LNCaP clone FGC (cell line): ENCODE measurements at regions not wholly inside any gene's neighbourhood (a gene's known extent, or its start where the extent isn't known, plus 50 kb on each side); places are given as distances from the start of the nearest gene placed in this dataset.

Source experiments
- DNase-seq: peaks from one replicate; pipeline ENCODE4 v3.0.0-alpha.2; 2011; ENCODE audit warnings: low read depth
- H3K4me3 ChIP-seq: 2 replicates; pipeline ENCODE4 v1.5.1; 2011; ENCODE audit warnings: mild to moderate bottlenecking, low read depth, low read length, control low read depth
- CTCF ChIP-seq: IDR thresholded peaks from 2 replicates; pipeline ENCODE4 v1.5.1; 2012; ENCODE audit warnings: mild to moderate bottlenecking; ENCODE audit not compliant: control insufficient read depth, insufficient read depth; ENCODE audit errors: extremely low read depth

GRCh38 chrX:98350940-98351339 lies 1467.2 kb downstream of the RPA4 start:
- TF ChIP-seq CTCF = no peak
- no peak for DNase-seq

DNA sequence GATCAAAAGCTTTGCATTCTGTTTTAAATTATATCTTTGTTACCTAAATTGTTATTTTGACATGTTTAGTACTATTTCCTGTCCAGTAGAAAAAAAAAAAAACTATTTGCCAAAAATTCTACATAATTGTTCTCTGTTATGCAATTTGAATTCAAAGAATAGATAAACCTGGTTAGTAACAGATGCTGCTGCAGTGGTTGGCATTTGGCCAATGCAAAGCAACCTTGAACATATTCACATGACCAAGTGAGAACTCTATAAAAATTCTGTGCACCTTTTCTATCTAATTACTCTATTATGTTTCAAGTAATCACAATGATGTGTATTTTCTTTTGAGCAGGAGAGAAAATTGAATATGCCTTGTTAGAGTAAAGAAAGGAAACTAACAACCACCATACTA lies 1473.4 kb downstream of the RPA4 start:
- TF ChIP-seq CTCF = no peak
- no peak overlapping the region for H3K4me3 ChIP-seq
- DNase-seq = no peak

More at GRCh38 chrX:98350940-98351339, 1467.2 kb downstream of the RPA4 start:
- H3K4me3 ChIP-seq = no peak overlapping the region

GRCh38 chrX:98362630-98363029 lies 1478.9 kb downstream of the RPA4 start:
- no peak overlapping the region for H3K4me3 ChIP-seq
- DNase-seq = no peak
- TF ChIP-seq CTCF = no peak

DNA sequence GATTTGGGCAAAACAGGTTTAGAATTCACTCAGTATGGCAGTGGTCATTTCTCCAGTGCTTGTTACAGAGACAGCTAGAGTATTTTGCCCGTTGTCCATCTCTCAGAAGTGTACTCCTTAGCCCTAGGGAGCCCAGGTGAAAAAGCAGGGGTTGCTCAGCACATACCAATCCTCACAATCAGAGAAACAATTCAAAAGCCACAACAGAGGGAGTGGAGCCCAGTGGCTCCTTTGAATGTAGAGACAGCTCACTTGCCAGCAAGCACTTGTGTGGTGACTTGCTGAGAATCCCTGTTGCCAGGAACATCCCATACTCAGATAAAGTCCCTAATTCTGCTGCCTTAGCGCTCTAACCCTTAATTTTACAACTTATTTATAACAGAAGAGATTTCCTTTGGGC lies 1488.3 kb downstream of the RPA4 start:
- TF ChIP-seq CTCF = no peak
- no peak overlapping the region for H3K4me3 ChIP-seq
- no peak for DNase-seq

GRCh38 chrX:98379134-98379533 lies 1495.4 kb downstream of the RPA4 start:
- no peak for DNase-seq

GRCh38 chrX:98380106-98380505 lies 1496.4 kb downstream of the RPA4 start:
- no peak overlapping the region for H3K4me3 ChIP-seq
- no peak for DNase-seq
- TF ChIP-seq CTCF = no peak

More at GRCh38 chrX:98379134-98379533, 1495.4 kb downstream of the RPA4 start:
- peak; percentile 29; the same call in 1 of the 2 replicates for TF ChIP-seq CTCF
- no peak overlapping the region for H3K4me3 ChIP-seq

GRCh38 chrX:98380556-98380955 lies 1496.8 kb downstream of the RPA4 start:
- no peak overlapping the region for H3K4me3 ChIP-seq
- no peak for TF ChIP-seq CTCF
- DNase-seq = no peak
